ENCODE measurements at regions not wholly inside any gene's neighbourhood (a gene's known extent, or its start where the extent isn't known, plus 50 kb on each side); places are given as distances from the start of the nearest gene placed in this dataset.

DNA sequence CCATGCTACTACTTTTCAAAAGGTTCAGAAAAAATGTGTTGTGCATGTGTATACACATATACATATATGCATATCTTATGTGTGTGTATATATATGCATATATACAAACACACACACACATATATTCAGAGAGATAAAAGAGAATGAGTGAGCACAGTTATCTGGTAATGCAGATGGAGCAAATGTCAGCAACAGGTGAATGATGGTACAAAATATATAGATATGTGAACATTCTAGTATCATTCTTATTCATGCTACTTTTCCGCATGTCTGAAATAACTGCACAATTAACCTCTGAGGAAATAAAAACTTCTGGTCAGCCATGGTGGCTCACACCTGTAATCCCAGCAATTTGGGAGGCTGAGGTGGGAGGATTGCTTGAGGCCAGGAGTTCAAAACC, 222.6 kb upstream of the NANOGP8 start:
- Histone ChIP-seq H4K20me1 (ENCODE audit: insufficient read depth, low read length) (no peaks in the 10 kb centered on the region), H3K4me1 (ENCODE audit: insufficient read depth, low read length) (no peaks in the 10 kb centered on the region), H3K4me3 (ENCODE audit: low read depth in 1 of 2, low read length in 2 of 2) (no peak overlapping the region), H3K4me2 (ENCODE audit: insufficient read depth, low read length) (no peak overlapping the region), H3K27me3 (ENCODE audit: insufficient read depth, low read length, poor library complexity) (no peaks in the 10 kb centered on the region), H3K79me2 (ENCODE audit: insufficient read depth, low read length) (no peaks in the 10 kb centered on the region), H3K9ac (ENCODE audit: low read depth, low read length) (no peak overlapping the region), H2AFZ (ENCODE audit: low read depth, low read length) (no peak overlapping the region), H3K9me3 (ENCODE audit: insufficient read depth, low read length, severe bottlenecking) (no peaks in the 10 kb centered on the region), H3K36me3 (ENCODE audit: insufficient read depth, low read length) (no peaks in the 10 kb centered on the region), H3K27ac (ENCODE audit: low read length) (no peak overlapping the region)
- ATAC-seq (ENCODE audit: insufficient read depth, low read depth): no peak
- DNase-seq: no peak
- TF ChIP-seq, protein P1, sequence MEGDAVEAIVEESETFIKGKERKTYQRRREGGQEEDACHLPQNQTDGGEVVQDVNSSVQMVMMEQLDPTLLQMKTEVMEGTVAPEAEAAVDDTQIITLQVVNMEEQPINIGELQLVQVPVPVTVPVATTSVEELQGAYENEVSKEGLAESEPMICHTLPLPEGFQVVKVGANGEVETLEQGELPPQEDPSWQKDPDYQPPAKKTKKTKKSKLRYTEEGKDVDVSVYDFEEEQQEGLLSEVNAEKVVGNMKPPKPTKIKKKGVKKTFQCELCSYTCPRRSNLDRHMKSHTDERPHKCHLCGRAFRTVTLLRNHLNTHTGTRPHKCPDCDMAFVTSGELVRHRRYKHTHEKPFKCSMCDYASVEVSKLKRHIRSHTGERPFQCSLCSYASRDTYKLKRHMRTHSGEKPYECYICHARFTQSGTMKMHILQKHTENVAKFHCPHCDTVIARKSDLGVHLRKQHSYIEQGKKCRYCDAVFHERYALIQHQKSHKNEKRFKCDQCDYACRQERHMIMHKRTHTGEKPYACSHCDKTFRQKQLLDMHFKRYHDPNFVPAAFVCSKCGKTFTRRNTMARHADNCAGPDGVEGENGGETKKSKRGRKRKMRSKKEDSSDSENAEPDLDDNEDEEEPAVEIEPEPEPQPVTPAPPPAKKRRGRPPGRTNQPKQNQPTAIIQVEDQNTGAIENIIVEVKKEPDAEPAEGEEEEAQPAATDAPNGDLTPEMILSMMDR (IDR thresholded peaks at IDR 0.05; ENCODE audit: borderline replicate concordance, extremely low read depth, low read length, poor library complexity, severe bottlenecking): no peak
- no peak for TF ChIP-seq EZH2 (IDR thresholded peaks at IDR 0.05; ENCODE audit: borderline replicate concordance, low read depth, low read length, severe bottlenecking)

DNA sequence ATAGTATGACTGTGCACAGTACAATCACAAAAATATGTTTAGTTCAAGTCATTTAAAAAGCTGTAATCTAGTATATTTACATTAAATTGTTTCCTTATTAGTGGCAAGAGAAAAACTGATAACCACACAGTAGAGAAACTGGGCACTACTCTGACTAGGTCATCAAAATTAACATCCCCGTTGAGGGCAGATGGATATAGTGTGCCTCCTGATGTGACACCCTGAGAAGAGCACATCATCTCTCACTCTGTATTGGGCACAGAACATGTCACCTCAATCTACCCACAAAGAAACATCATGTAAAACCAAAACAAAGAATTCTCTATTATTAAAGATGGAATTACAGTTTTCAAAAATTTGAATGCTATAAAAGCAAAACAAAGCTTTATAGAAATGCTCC, 221.9 kb upstream of the NANOGP8 start:
- Histone ChIP-seq H3K9ac (ENCODE audit: low read depth, low read length) (no peak overlapping the region), H3K79me2 (ENCODE audit: insufficient read depth, low read length) (no peaks in the 10 kb centered on the region), H3K4me1 (ENCODE audit: insufficient read depth, low read length) (no peaks in the 10 kb centered on the region), H3K27ac (ENCODE audit: low read length) (no peak overlapping the region), H3K4me3 (ENCODE audit: low read depth in 1 of 2, low read length in 2 of 2) (no peak overlapping the region), H4K20me1 (ENCODE audit: insufficient read depth, low read length) (no peaks in the 10 kb centered on the region), H3K27me3 (ENCODE audit: insufficient read depth, low read length, poor library complexity) (no peaks in the 10 kb centered on the region), H3K4me2 (ENCODE audit: insufficient read depth, low read length) (no peak overlapping the region), H3K36me3 (ENCODE audit: insufficient read depth, low read length) (no peaks in the 10 kb centered on the region), H2AFZ (ENCODE audit: low read depth, low read length) (no peak overlapping the region), H3K9me3 (ENCODE audit: insufficient read depth, low read length, severe bottlenecking) (no peaks in the 10 kb centered on the region)
- no peak for TF ChIP-seq EZH2 (IDR thresholded peaks at IDR 0.05; ENCODE audit: borderline replicate concordance, low read depth, low read length, severe bottlenecking)
- TF ChIP-seq, protein P1 (IDR thresholded peaks at IDR 0.05; ENCODE audit: borderline replicate concordance, extremely low read depth, low read length, poor library complexity, severe bottlenecking): no peak
- no peak for DNase-seq
- no peak for ATAC-seq (ENCODE audit: insufficient read depth, low read depth)

DNA sequence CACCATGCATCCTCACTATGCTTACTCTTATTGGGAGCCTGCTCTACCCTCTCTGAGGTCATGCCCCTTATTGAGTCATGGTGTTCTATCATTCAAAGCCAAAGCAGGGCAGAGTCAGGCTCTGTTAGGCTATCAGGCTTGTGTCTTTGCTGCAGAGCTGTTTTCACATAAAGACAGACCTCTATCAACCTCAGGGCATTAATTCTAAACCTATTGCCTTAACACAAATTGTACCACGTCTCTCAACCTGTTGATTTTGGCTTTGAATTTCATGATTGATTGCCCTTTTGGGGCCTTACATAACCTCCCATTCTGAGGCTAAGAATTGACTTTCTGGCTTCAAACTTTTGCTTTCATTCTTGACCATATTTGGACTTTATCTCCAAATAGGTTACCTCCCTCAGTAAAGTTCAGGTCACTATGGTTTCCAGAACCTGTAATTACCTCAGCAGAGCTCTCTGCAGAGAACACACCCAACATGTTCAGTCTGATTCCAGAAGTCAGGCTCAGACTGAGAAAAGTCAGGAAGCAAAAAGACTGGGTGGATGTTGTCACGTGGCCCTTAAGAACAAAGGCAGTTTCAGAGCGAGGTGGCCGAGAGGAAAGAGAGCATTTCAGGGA, 221.4 kb upstream of the NANOGP8 start:
- DNase-seq: no peak
- H3K27ac ChIP-seq (ENCODE audit: low read length): no peak overlapping the region

More for the DNA sequence above, 221.4 kb upstream of the NANOGP8 start:
- Histone ChIP-seq H3K4me3 (ENCODE audit: low read depth in 1 of 2, low read length in 2 of 2) (no peak overlapping the region), H3K79me2 (ENCODE audit: insufficient read depth, low read length) (no peaks in the 10 kb centered on the region), H3K9me3 (ENCODE audit: insufficient read depth, low read length, severe bottlenecking) (no peaks in the 10 kb centered on the region), H3K9ac (ENCODE audit: low read depth, low read length) (no peak overlapping the region), H4K20me1 (ENCODE audit: insufficient read depth, low read length) (no peaks in the 10 kb centered on the region), H3K36me3 (ENCODE audit: insufficient read depth, low read length) (no peaks in the 10 kb centered on the region), H3K27me3 (ENCODE audit: insufficient read depth, low read length, poor library complexity) (no peaks in the 10 kb centered on the region), H2AFZ (ENCODE audit: low read depth, low read length) (no peak overlapping the region), H3K4me1 (ENCODE audit: insufficient read depth, low read length) (no peaks in the 10 kb centered on the region), H3K4me2 (ENCODE audit: insufficient read depth, low read length) (no peak overlapping the region)
- no peak for ATAC-seq (ENCODE audit: insufficient read depth, low read depth)
- TF ChIP-seq, protein P1 (IDR thresholded peaks at IDR 0.05; ENCODE audit: borderline replicate concordance, extremely low read depth, low read length, poor library complexity, severe bottlenecking): no peak
- no peak for TF ChIP-seq EZH2 (IDR thresholded peaks at IDR 0.05; ENCODE audit: borderline replicate concordance, low read depth, low read length, severe bottlenecking)
